IMR-90 (cell line): ENCODE measurements at regions not wholly inside any gene's neighbourhood (a gene's known extent, or its start where the extent isn't known, plus 50 kb on each side); places are given as distances from the start of the nearest gene placed in this dataset.

Experiments used
- BHLHE40 ChIP-seq: fragments of 150-350 bp; IDR thresholded peaks from 2 replicates; pipeline ENCODE4 v1.6.1; 2016; ENCODE audit warnings: mild to moderate bottlenecking, low read depth, low read length
- CEBPB ChIP-seq: IDR thresholded peaks from 2 replicates; pipeline ENCODE4 v1.6.1; 2012; ENCODE audit warnings: low read depth, low read length, improper control_type of control experiment
- MAFK ChIP-seq: IDR thresholded peaks from 2 replicates; pipeline ENCODE4 v1.6.1; 2012; ENCODE audit warnings: low read depth, low read length, improper control_type of control experiment
- MAZ ChIP-seq: IDR thresholded peaks from 2 replicates; pipeline ENCODE4 v1.6.1; 2012; ENCODE audit warnings: low read depth, mild to moderate bottlenecking, low read length, improper control_type of control experiment, moderate library complexity, borderline replicate concordance
- MXI1 ChIP-seq: IDR thresholded peaks from 2 replicates; pipeline ENCODE4 v1.6.1; 2012; ENCODE audit warnings: low read depth, mild to moderate bottlenecking, low read length, moderate library complexity, borderline replicate concordance
- NFE2L2 ChIP-seq: fragments of 150-350 bp; IDR thresholded peaks from 2 replicates; pipeline ENCODE4 v1.6.1; 2016; ENCODE audit warnings: low read depth, mild to moderate bottlenecking, low read length
- POLR2A ChIP-seq: IDR thresholded peaks from 2 replicates; pipeline ENCODE4 v1.6.1; 2012; ENCODE audit warnings: mild to moderate bottlenecking, low read depth, low read length
- RAD21 ChIP-seq: IDR thresholded peaks from 2 replicates; pipeline ENCODE4 v1.6.1; 2012; ENCODE audit warnings: low read length, improper control_type of control experiment
- RCOR1 ChIP-seq: IDR thresholded peaks from 2 replicates; pipeline ENCODE4 v1.6.1; 2012; ENCODE audit warnings: mild to moderate bottlenecking, low read length, improper control_type of control experiment; ENCODE audit not compliant: insufficient replicate concordance
- RFX5 ChIP-seq: IDR thresholded peaks from 2 replicates; pipeline ENCODE4 v1.8.0; 2012; ENCODE audit warnings: low read depth, mild to moderate bottlenecking, low read length, moderate library complexity
- SMC3 ChIP-seq: fragments of 150-350 bp; IDR thresholded peaks from 2 replicates; pipeline ENCODE4 v1.6.1; 2016; ENCODE audit warnings: low read depth, mild to moderate bottlenecking, antibody characterized with exemption, low read length, moderate library complexity
- USF2 ChIP-seq: fragments of 150-350 bp; IDR thresholded peaks from 2 replicates; pipeline ENCODE4 v1.6.1; 2017; ENCODE audit warnings: mild to moderate bottlenecking, antibody characterized with exemption, low read length, low read depth
- TF ChIP-seq, protein P1 (sequence below): conservative IDR thresholded peaks from 2 replicates; pipeline ENCODE4 v1.5.1; 2012; ENCODE audit warnings: mild to moderate bottlenecking, low read depth, low read length, improper control_type of control experiment
- TF ChIP-seq, protein P2 (sequence below): fragments of 150-350 bp; IDR thresholded peaks from 2 replicates; pipeline ENCODE4 v1.6.1; 2016; ENCODE audit warnings: low read depth, mild to moderate bottlenecking, low read length, moderate library complexity, borderline replicate concordance

- no peak for TF ChIP-seq MXI1
- TF ChIP-seq RFX5: no peak
- TF ChIP-seq, protein P1, sequence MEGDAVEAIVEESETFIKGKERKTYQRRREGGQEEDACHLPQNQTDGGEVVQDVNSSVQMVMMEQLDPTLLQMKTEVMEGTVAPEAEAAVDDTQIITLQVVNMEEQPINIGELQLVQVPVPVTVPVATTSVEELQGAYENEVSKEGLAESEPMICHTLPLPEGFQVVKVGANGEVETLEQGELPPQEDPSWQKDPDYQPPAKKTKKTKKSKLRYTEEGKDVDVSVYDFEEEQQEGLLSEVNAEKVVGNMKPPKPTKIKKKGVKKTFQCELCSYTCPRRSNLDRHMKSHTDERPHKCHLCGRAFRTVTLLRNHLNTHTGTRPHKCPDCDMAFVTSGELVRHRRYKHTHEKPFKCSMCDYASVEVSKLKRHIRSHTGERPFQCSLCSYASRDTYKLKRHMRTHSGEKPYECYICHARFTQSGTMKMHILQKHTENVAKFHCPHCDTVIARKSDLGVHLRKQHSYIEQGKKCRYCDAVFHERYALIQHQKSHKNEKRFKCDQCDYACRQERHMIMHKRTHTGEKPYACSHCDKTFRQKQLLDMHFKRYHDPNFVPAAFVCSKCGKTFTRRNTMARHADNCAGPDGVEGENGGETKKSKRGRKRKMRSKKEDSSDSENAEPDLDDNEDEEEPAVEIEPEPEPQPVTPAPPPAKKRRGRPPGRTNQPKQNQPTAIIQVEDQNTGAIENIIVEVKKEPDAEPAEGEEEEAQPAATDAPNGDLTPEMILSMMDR: no peak
- TF ChIP-seq CEBPB: no peak
- TF ChIP-seq POLR2A: no peak
- TF ChIP-seq RAD21: no peak
- no peak for TF ChIP-seq USF2
- TF ChIP-seq MAFK: no peak
- no peak for TF ChIP-seq BHLHE40
- no peak for TF ChIP-seq SMC3
- TF ChIP-seq MAZ: no peak
- TF ChIP-seq, protein P2, sequence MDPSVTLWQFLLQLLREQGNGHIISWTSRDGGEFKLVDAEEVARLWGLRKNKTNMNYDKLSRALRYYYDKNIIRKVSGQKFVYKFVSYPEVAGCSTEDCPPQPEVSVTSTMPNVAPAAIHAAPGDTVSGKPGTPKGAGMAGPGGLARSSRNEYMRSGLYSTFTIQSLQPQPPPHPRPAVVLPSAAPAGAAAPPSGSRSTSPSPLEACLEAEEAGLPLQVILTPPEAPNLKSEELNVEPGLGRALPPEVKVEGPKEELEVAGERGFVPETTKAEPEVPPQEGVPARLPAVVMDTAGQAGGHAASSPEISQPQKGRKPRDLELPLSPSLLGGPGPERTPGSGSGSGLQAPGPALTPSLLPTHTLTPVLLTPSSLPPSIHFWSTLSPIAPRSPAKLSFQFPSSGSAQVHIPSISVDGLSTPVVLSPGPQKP: no peak
- no peak for TF ChIP-seq NFE2L2
- no peak for TF ChIP-seq RCOR1
Observed at GRCh38 chrX:144683247-144683646, 564.1 kb upstream of the SPANXN1 start.
